ENCODE measurements at regions not wholly inside any gene's neighbourhood (a gene's known extent, or its start where the extent isn't known, plus 50 kb on each side); places are given as distances from the start of the nearest gene placed in this dataset.

DNA sequence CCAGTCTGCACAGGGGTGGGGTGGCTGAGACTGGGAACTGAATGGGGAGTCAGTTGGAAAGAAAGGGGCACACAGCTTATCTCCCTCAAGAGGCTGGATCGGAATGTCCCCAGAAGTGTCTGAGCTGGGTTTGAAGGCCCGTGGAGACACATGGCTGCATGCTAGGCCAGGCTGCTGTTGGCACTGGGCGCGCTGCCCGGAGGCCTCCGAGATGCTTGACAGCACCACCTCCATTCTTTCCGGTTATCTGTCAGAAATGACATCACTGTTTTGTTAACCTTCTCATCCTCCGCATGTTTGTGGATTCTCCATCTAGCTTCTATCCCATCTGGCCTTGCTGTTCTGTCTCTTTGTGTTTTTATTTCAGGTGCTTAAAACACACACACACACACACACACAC is 85.5 kb downstream of the APIP start:
- intact Hi-C loops (cut with DNase I; ENCODE audit: low total_unique reads): no loop called here
- no peaks in the 10 kb centered on the region for H3K27me3 ChIP-seq (replicated peaks in 1 of 7)
- no peaks in the 10 kb centered on the region for H3K4me1 ChIP-seq
- H3K36me3 ChIP-seq: no peaks in the 10 kb centered on the region
- TF ChIP-seq, protein P1, sequence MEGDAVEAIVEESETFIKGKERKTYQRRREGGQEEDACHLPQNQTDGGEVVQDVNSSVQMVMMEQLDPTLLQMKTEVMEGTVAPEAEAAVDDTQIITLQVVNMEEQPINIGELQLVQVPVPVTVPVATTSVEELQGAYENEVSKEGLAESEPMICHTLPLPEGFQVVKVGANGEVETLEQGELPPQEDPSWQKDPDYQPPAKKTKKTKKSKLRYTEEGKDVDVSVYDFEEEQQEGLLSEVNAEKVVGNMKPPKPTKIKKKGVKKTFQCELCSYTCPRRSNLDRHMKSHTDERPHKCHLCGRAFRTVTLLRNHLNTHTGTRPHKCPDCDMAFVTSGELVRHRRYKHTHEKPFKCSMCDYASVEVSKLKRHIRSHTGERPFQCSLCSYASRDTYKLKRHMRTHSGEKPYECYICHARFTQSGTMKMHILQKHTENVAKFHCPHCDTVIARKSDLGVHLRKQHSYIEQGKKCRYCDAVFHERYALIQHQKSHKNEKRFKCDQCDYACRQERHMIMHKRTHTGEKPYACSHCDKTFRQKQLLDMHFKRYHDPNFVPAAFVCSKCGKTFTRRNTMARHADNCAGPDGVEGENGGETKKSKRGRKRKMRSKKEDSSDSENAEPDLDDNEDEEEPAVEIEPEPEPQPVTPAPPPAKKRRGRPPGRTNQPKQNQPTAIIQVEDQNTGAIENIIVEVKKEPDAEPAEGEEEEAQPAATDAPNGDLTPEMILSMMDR (IDR thresholded peaks at IDR 0.05 in 8 of 11, conservative IDR thresholded peaks at IDR 0.05 in 3 of 11): no peak
- TF ChIP-seq POLR2A (IDR thresholded peaks at IDR 0.05): no peak
- TF ChIP-seq POLR2AphosphoS5 (IDR thresholded peaks at IDR 0.05): no peak
- 76 to 89% (median 86%) methylated on average over 8 of the region's 8 CpGs for WGBS, 5 donors
- DNase-seq: no peak
- no peak overlapping the region for H3K27ac ChIP-seq
- H3K4me3 ChIP-seq: no peak overlapping the region
- H3K9me3 ChIP-seq: peaks cover 0 to 6% (median 0%) of the 10 kb centered on the region in 8 donors

DNA sequence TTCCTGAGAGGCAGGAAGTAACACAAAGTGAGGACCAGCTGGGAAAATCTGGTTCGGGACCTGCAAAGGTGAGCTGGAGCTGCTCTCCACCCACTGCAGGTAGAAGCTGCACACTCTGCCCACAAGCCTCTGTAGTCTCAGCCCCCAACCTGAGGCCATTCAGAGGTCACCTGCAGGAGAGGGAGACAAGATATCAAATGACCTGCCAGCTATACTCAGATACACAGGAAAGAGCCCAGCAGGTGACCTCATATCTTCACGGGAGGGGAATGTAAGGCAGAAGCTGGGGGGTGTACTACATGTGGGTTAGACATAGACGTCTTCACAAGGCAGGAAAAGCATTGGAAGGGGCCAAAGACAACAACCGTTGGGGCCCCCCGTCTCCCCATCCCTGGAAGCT is 86.1 kb downstream of the APIP start:
- Histone ChIP-seq H3K9me3 (peaks cover 0 to 6% (median 0%) of the 10 kb centered on the region in 8 donors), H3K27ac (no peak overlapping the region), H3K36me3 (no peaks in the 10 kb centered on the region), H3K4me3 (no peak overlapping the region), H3K27me3 (replicated peaks in 1 of 7) (no peaks in the 10 kb centered on the region), H3K4me1 (no peaks in the 10 kb centered on the region)
- intact Hi-C loops (cut with DNase I; ENCODE audit: low total_unique reads): no loop called here
- no peak for DNase-seq
- 52 to 68% (median 63%) methylated on average over 5 of the region's 5 CpGs for WGBS, 5 donors
- TF ChIP-seq, protein P1 (IDR thresholded peaks at IDR 0.05 in 8 of 11, conservative IDR thresholded peaks at IDR 0.05 in 3 of 11): no peak
- TF ChIP-seq POLR2AphosphoS5 (IDR thresholded peaks at IDR 0.05) (no peak), POLR2A (IDR thresholded peaks at IDR 0.05) (no peak)

DNA sequence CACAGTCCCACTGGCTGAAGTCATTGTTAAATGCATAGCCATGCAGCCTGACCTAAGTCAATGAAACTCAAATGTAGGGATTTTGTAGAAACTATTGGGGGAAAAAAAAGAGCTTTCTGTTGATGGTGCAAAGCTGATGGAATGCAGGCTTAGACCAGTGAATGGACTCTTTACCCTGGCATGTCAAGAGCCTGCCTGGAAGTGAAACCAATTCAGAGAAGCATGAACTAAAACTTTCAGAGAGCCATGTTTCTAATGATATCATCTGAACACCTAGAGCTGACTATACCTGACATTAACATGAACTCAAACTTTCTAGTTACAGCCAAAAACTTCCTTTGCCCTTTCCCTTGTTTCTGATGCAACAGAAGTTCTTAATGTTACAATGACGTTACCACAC is 89.0 kb downstream of the APIP start:
- no peaks in the 10 kb centered on the region for H3K9me3 ChIP-seq
- no peak for DNase-seq
- peaks cover 0 to 4% (median 0%) of the 10 kb centered on the region in 7 donors for H3K27me3 ChIP-seq (replicated peaks in 1 of 7)
- intact Hi-C loops (cut with DNase I; ENCODE audit: low total_unique reads): no loop called here
- H3K4me1 ChIP-seq: no peaks in the 10 kb centered on the region
- TF ChIP-seq POLR2A (IDR thresholded peaks at IDR 0.05) (no peak), POLR2AphosphoS5 (IDR thresholded peaks at IDR 0.05) (no peak)
- TF ChIP-seq, protein P1 (IDR thresholded peaks at IDR 0.05 in 8 of 11, conservative IDR thresholded peaks at IDR 0.05 in 3 of 11): no peak
- no peak overlapping the region for H3K4me3 ChIP-seq
- H3K36me3 ChIP-seq: no peaks in the 10 kb centered on the region
- H3K27ac ChIP-seq: no peak overlapping the region
- 76 to 93% (median 87%) methylated on average over 1 of the region's 1 CpG for WGBS, 5 donors

DNA sequence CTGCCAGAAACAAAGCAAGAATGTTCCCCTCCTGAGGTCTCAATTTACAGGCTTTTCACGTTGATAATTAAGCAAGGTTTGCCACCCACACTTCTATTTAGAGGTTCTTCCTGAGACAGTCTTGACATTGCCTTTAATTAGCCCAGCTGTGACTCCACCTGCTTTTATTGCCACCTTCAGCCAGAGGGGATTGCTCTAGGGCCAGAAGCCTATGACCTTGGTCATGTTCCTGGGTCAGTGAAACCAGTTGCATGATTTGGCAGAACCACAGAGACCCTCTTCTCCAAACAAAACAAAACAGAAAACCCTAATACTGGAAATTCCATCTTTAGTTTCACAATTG is 89.8 kb downstream of the APIP start:
- intact Hi-C loops (cut with DNase I; ENCODE audit: low total_unique reads): no loop called here
- Histone ChIP-seq H3K36me3 (no peaks in the 10 kb centered on the region), H3K9me3 (no peaks in the 10 kb centered on the region), H3K4me3 (no peak overlapping the region), H3K27me3 (replicated peaks in 1 of 7) (peaks cover 0 to 4% (median 0%) of the 10 kb centered on the region in 7 donors), H3K4me1 (no peaks in the 10 kb centered on the region), H3K27ac (no peak overlapping the region)
- 52 to 69% (median 65%) methylated on average over 1 of the region's 1 CpG for WGBS, 5 donors
- DNase-seq: no peak
- TF ChIP-seq, protein P1 (IDR thresholded peaks at IDR 0.05 in 8 of 11, conservative IDR thresholded peaks at IDR 0.05 in 3 of 11): no peak
- TF ChIP-seq POLR2AphosphoS5 (IDR thresholded peaks at IDR 0.05) (no peak), POLR2A (IDR thresholded peaks at IDR 0.05) (no peak)

Measured in spleen (tissue), 11 donors.